ENCODE measurements at regions not wholly inside any gene's neighbourhood (a gene's known extent, or its start where the extent isn't known, plus 50 kb on each side); places are given as distances from the start of the nearest gene placed in this dataset.

- no peak for DNase-seq
Measured at GRCh38 chr18:42412896-42413295, 457.9 kb downstream of the PIK3C3 start.

- DNase-seq, result no peak
Measured at GRCh38 chr18:42413870-42414269, 458.8 kb downstream of the PIK3C3 start.

GRCh38 chr18:42414756-42415454 lies 459.9 kb downstream of the PIK3C3 start:
- no peak for DNase-seq

GRCh38 chr18:42417189-42417588 lies 462.2 kb downstream of the PIK3C3 start:
- DNase-seq, result no peak

GRCh38 chr18:42418121-42418520 lies 463.1 kb downstream of the PIK3C3 start:
- no peak for DNase-seq

GRCh38 chr18:42425025-42425424 lies 470.0 kb downstream of the PIK3C3 start:
- DNase-seq, result no peak

- DNase-seq, result no peak
Measured at GRCh38 chr18:42426496-42427015, 471.5 kb downstream of the PIK3C3 start.

GRCh38 chr18:42429196-42429595 lies 474.2 kb downstream of the PIK3C3 start:
- no peak for DNase-seq

GRCh38 chr18:42436222-42436765 lies 481.3 kb downstream of the PIK3C3 start:
- DNase-seq, result no peak

- DNase-seq, result no peak
Measured at GRCh38 chr18:42437001-42437400, 482.0 kb downstream of the PIK3C3 start.

- no peak for DNase-seq
Measured at GRCh38 chr18:42437646-42438045, 482.6 kb downstream of the PIK3C3 start.

GRCh38 chr18:42442656-42443055 lies 487.6 kb downstream of the PIK3C3 start:
- no peak for DNase-seq

GRCh38 chr18:42444349-42444748 lies 489.3 kb downstream of the PIK3C3 start:
- no peak for DNase-seq

GRCh38 chr18:42445359-42445758 lies 490.3 kb downstream of the PIK3C3 start:
- DNase-seq, result no peak

GRCh38 chr18:42446195-42446594 lies 491.2 kb downstream of the PIK3C3 start:
- DNase-seq, result no peak

GRCh38 chr18:42447688-42448087 lies 492.7 kb downstream of the PIK3C3 start:
- no peak for DNase-seq

GRCh38 chr18:42458226-42458625 lies 503.2 kb downstream of the PIK3C3 start:
- DNase-seq, result no peak

- DNase-seq, result no peak
Measured at GRCh38 chr18:42459873-42460272, 504.8 kb downstream of the PIK3C3 start.

GRCh38 chr18:42471885-42472284 lies 516.9 kb downstream of the PIK3C3 start:
- no peak for DNase-seq

GRCh38 chr18:42473611-42474010 lies 518.6 kb downstream of the PIK3C3 start:
- no peak for DNase-seq

- no peak for DNase-seq
Measured at GRCh38 chr18:42474577-42474976, 519.5 kb downstream of the PIK3C3 start.

GRCh38 chr18:42475157-42475556 lies 520.1 kb downstream of the PIK3C3 start:
- no peak for DNase-seq

- DNase-seq, result no peak
Measured at GRCh38 chr18:42477267-42477666, 522.2 kb downstream of the PIK3C3 start.

- DNase-seq, result no peak
Measured at GRCh38 chr18:42480441-42480840, 525.4 kb downstream of the PIK3C3 start.

GRCh38 chr18:42484648-42485047 lies 529.6 kb downstream of the PIK3C3 start:
- DNase-seq, result no peak
